ENCODE measurements at regions not wholly inside any gene's neighbourhood (a gene's known extent, or its start where the extent isn't known, plus 50 kb on each side); places are given as distances from the start of the nearest gene placed in this dataset.

DNA sequence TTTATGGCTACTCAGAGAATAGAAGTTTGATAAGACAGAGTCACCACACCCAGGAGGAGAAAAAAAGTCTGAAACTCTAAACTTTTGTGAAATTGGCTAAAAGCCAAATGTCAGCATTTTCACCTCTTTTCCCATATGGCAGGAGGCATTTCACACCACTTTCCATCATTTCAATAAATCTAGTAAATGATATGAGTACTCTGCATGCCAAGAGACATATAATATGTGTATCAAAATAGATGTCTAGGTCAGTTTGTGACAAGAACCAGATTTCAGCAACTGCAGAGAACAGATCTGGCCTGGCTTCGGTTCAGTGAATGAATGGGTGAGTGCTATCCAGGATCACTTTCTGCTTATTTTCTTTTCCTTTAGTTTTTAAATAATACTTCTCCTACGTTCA, 470.8 kb downstream of the ENC1 start:
- TF ChIP-seq CTCF (IDR thresholded peaks at IDR 0.05) (no peak), POLR2A (IDR thresholded peaks at IDR 0.05) (no peak)
